ENCODE measurements at regions not wholly inside any gene's neighbourhood (a gene's known extent, or its start where the extent isn't known, plus 50 kb on each side); places are given as distances from the start of the nearest gene placed in this dataset.

DNA sequence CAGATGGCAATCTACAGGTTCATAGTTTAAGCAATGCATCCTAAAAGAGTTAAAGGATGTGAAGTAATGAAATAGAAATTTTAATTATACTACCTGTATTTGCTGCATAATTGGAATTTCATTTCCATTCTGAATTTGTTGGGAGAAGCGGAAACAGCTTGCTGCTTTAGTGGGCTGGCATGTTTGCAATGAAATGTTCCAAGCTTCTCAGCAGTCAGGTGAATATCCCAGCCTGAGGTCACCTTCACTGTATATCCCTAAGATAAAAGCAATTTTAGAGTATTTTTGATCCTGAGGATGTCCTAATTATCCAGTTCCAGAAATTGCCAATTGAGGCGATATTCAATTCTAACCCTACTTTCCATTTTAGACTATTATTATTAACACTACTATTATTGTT lies 136.1 kb upstream of the ARSJ start:
- intact Hi-C loops (cut with DNase I), result no loop called here
- TF ChIP-seq POLR2A (IDR thresholded peaks at IDR 0.05), result no peak
- TF ChIP-seq, protein P1, sequence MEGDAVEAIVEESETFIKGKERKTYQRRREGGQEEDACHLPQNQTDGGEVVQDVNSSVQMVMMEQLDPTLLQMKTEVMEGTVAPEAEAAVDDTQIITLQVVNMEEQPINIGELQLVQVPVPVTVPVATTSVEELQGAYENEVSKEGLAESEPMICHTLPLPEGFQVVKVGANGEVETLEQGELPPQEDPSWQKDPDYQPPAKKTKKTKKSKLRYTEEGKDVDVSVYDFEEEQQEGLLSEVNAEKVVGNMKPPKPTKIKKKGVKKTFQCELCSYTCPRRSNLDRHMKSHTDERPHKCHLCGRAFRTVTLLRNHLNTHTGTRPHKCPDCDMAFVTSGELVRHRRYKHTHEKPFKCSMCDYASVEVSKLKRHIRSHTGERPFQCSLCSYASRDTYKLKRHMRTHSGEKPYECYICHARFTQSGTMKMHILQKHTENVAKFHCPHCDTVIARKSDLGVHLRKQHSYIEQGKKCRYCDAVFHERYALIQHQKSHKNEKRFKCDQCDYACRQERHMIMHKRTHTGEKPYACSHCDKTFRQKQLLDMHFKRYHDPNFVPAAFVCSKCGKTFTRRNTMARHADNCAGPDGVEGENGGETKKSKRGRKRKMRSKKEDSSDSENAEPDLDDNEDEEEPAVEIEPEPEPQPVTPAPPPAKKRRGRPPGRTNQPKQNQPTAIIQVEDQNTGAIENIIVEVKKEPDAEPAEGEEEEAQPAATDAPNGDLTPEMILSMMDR (IDR thresholded peaks at IDR 0.05), result no peak
- DNase-seq (no peak), ATAC-seq (no peak)
- no peaks in the 10 kb centered on the region for H3K36me3 ChIP-seq (replicated peaks in 1 of 2; ENCODE audit: insufficient read depth in 1 of 2, low read depth in 2 of 2)
- H3K4me1 ChIP-seq, result no peaks in the 10 kb centered on the region
- no peak overlapping the region for H3K4me3 ChIP-seq
- H3K27me3 ChIP-seq, result no peaks in the 10 kb centered on the region
- no peak overlapping the region for H3K27ac ChIP-seq
- WGBS, 2 donors, result 46 to 87% methylated on average over 2 of the region's 2 CpGs
- no peaks in the 10 kb centered on the region for H3K9me3 ChIP-seq

DNA sequence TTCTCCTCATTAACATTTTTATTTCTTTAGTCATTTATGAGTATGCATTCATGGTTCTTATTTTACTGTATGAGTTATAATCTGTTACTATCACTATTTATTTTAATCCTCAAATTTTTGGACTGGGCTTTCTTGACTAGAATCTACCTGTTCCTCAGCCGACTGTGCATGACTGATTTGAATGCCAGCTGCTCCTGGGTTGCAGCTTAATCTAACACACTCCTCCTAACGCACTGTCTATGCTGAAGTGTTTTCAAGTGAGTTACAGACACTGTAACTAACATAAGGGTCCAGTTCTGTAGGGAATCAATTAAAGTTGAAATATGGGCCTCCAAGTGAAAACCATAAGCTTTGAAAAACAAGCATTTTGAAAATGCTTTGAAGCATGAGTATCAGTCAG lies 137.4 kb upstream of the ARSJ start:
- intact Hi-C loops (cut with DNase I), result no loop called here
- ATAC-seq, result no peak

DNA sequence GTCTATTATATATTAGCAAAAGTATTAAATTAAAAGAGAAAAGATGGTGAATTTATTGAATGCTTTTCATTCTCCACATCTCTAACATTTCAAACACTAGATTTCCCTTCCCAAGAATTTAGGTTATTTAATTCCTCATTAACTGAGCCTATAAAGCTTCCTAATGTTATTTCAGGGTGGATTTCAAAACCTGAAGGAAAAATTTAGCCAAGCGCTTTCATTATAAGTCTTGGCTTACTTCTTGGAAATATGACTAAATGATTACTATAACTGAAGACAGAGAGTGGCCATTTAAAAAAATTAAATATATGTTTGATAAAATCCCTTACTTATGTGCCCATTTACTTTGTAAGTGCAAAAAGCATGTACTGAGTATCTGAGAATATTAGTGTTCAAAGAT lies 141.8 kb upstream of the ARSJ start:
- Histone ChIP-seq H3K36me3 (replicated peaks in 1 of 2; ENCODE audit: insufficient read depth in 1 of 2, low read depth in 2 of 2) (no peaks in the 10 kb centered on the region), H3K27ac (no peak overlapping the region), H3K4me3 (no peak overlapping the region), H3K27me3 (no peaks in the 10 kb centered on the region), H3K4me1 (no peaks in the 10 kb centered on the region), H3K9me3 (peaks cover 0 to 6% (median 0%) of the 10 kb centered on the region in 3 donors)
- TF ChIP-seq, protein P1 (IDR thresholded peaks at IDR 0.05), result no peak
- no peak for TF ChIP-seq POLR2A (IDR thresholded peaks at IDR 0.05)
- DNase-seq, result no peak
- 93 to 98% methylated on average over 1 of the region's 1 CpG for WGBS, 2 donors
- intact Hi-C loops (cut with DNase I), result no loop called here
- ATAC-seq, result no peak

More for the DNA sequence above, 137.4 kb upstream of the ARSJ start:
- WGBS, 2 donors, result 64 to 70% methylated on average over 2 of the region's 2 CpGs
- Histone ChIP-seq H3K9me3 (no peaks in the 10 kb centered on the region), H3K4me1 (no peaks in the 10 kb centered on the region), H3K36me3 (replicated peaks in 1 of 2; ENCODE audit: insufficient read depth in 1 of 2, low read depth in 2 of 2) (no peaks in the 10 kb centered on the region), H3K4me3 (no peak overlapping the region), H3K27ac (no peak overlapping the region), H3K27me3 (no peaks in the 10 kb centered on the region)
- no peak for TF ChIP-seq POLR2A (IDR thresholded peaks at IDR 0.05)
- TF ChIP-seq, protein P1 (IDR thresholded peaks at IDR 0.05), result no peak
- DNase-seq, result no peak

DNA sequence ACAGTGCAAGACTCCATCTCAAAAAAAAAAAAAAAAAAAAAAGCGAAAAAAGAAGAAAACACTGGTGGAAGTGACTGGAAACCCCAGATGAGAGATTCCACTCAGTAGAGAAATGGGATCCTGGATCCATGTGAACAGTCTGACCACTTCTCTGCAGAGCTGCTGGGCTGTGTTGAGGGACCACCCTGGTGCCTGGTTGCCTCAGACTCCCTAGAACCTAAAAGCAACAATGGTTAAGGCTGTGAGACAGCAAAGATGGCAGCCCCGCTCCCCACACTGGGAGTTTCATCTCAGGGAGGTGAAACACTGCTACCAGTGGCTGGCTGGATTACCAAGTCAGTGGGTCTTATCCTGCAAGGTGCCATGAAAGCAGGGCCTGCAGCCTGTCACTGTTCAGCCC lies 152.8 kb upstream of the ARSJ start:
- Histone ChIP-seq H3K9me3 (no peaks in the 10 kb centered on the region), H3K4me3 (no peak overlapping the region), H3K36me3 (replicated peaks in 1 of 2; ENCODE audit: insufficient read depth in 1 of 2, low read depth in 2 of 2) (no peaks in the 10 kb centered on the region), H3K27me3 (no peaks in the 10 kb centered on the region), H3K27ac (no peak overlapping the region), H3K4me1 (no peaks in the 10 kb centered on the region)
- DNase-seq (no peak), ATAC-seq (no peak)
- 75 to 90% methylated on average over 1 to 2 of the region's 2 CpGs for WGBS, 2 donors
- no peak for TF ChIP-seq POLR2A (IDR thresholded peaks at IDR 0.05)
- TF ChIP-seq, protein P1 (IDR thresholded peaks at IDR 0.05), result no peak
- intact Hi-C loops (cut with DNase I), result no loop called here

DNA sequence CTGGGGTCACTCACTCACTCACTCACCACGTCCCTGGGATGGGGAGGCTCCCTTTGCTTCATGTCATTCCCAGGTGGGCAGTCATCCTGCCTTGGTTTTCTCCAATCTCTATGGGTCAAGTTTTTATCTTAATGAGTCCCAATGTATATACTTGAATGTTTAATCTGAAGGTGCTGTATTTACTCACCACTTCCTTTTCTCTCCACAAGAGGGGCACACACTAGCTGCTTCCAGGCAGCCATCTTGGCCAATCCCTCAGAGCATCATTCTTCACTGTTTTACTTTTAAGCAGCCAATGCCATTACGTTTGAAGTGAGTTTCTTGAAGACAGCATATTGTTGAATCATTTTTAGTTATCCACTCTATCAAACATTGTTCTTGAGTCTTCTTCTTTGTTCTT lies 153.4 kb upstream of the ARSJ start:
- no peak for TF ChIP-seq POLR2A (IDR thresholded peaks at IDR 0.05)
- TF ChIP-seq, protein P1 (IDR thresholded peaks at IDR 0.05), result peak in 2 of 7 experiments; percentile 7 to 10
- Histone ChIP-seq H3K4me1 (no peaks in the 10 kb centered on the region), H3K27me3 (no peaks in the 10 kb centered on the region), H3K27ac (no peak overlapping the region), H3K9me3 (no peaks in the 10 kb centered on the region), H3K36me3 (replicated peaks in 1 of 2; ENCODE audit: insufficient read depth in 1 of 2, low read depth in 2 of 2) (no peaks in the 10 kb centered on the region), H3K4me3 (no peak overlapping the region)
- WGBS, 2 donors, result 59 to 67% methylated on average over 2 of the region's 2 CpGs
- intact Hi-C loops (cut with DNase I), result no loop called here
- ATAC-seq (no peak), DNase-seq (no peak)

Measured in body of pancreas (tissue), 4 donors.